IMR-90 (cell line): ENCODE measurements at regions not wholly inside any gene's neighbourhood (a gene's known extent, or its start where the extent isn't known, plus 50 kb on each side); places are given as distances from the start of the nearest gene placed in this dataset.

ENCODE experiments used
- ATAC-seq: fragments of 200-7000 bp; cut with Tn5 transposase; 2 replicates; pipeline ENCODE4 v1.9.1; 2020; ENCODE audit warnings: low read depth, mild to moderate bottlenecking, moderate library complexity
- BruUV-seq: library from RNA; stranded (reverse); fragments of 400-500 nt; replicated peaks from 2 replicates; lab custom pipeline; 2021; lab: Mats Ljungman, UMichigan
- CTCF ChIA-PET: fragments of 300-600 bp; formaldehyde crosslinking; extraction: SDS; loops from one replicate; lab custom pipeline; 2021; ENCODE audit warnings: antibody characterized with exemption; lab: Yijun Ruan, JAX
- POLR2A ChIA-PET: fragments of 300-600 bp; sonication (Branson Sonifier 250); formaldehyde crosslinking; loops from one replicate; lab custom pipeline; 2022; ENCODE audit warnings: antibody characterized with exemption; ENCODE audit not compliant: unreplicated experiment; lab: Charles Lee
- DNase-seq: peaks from one replicate; pipeline ENCODE4 v3.0.0; 2013
- H2AFZ ChIP-seq: replicated peaks from 2 replicates; pipeline ENCODE3; 2013; ENCODE audit warnings: low read length, mild to moderate bottlenecking; ENCODE audit not compliant: poor library complexity
- H2AK5ac ChIP-seq: 2 replicates; pipeline ENCODE4 v1.6.1; 2013; ENCODE audit warnings: low read depth, low read length, inconsistent platforms
- H2AK9ac ChIP-seq: replicated peaks from 2 replicates; pipeline ENCODE3; 2013; ENCODE audit warnings: mild to moderate bottlenecking, low read depth, low read length, moderate library complexity; ENCODE audit not compliant: poor library complexity
- H2BK120ac ChIP-seq: 2 replicates; pipeline ENCODE4 v1.6.1; 2013; ENCODE audit warnings: low read depth, low read length, inconsistent platforms
- H2BK15ac ChIP-seq: 3 replicates; pipeline ENCODE4 v1.6.1; 2013; ENCODE audit warnings: low read depth, low read length, inconsistent platforms
- H2BK20ac ChIP-seq: 2 replicates; pipeline ENCODE4 v1.6.1; 2013; ENCODE audit warnings: low read depth, mild to moderate bottlenecking, inconsistent platforms, low read length, moderate library complexity
- H2BK5ac ChIP-seq: 2 replicates; pipeline ENCODE4 v1.6.1; 2013; ENCODE audit warnings: mild to moderate bottlenecking, low read depth, low read length, inconsistent platforms; ENCODE audit not compliant: poor library complexity, severe bottlenecking
- H3K14ac ChIP-seq: replicated peaks from 2 replicates; pipeline ENCODE4 v1.6.1; 2013; ENCODE audit warnings: low read depth, low read length, inconsistent platforms
- H3K18ac ChIP-seq: 2 replicates; pipeline ENCODE4 v1.6.1; 2013; ENCODE audit warnings: low read depth, low read length, control low read depth
- H3K23ac ChIP-seq: 2 replicates; pipeline ENCODE4 v1.6.1; 2013; ENCODE audit warnings: low read depth, low read length, inconsistent platforms
- H3K27ac ChIP-seq: 2 replicates; pipeline ENCODE4 v1.5.1; 2013; ENCODE audit warnings: mild to moderate bottlenecking, control low read depth, low read length; ENCODE audit not compliant: insufficient read depth
- H3K27me3 ChIP-seq: 2 replicates; pipeline ENCODE4 v1.6.1; 2013; ENCODE audit warnings: low read length; ENCODE audit not compliant: control insufficient read depth, insufficient read depth
- H3K36me3 ChIP-seq: 2 replicates; pipeline ENCODE4 v1.6.1; 2013; ENCODE audit warnings: low read length, mixed read lengths; ENCODE audit not compliant: control insufficient read depth, insufficient read depth
- H3K4ac ChIP-seq: 2 replicates; pipeline ENCODE4 v1.6.1; 2013; ENCODE audit warnings: low read depth, low read length, inconsistent platforms
- H3K4me1 ChIP-seq: 2 replicates; pipeline ENCODE4 v1.6.1; 2013; ENCODE audit warnings: low read length, mixed read lengths; ENCODE audit not compliant: control insufficient read depth, insufficient read depth
- H3K4me2 ChIP-seq: 2 replicates; pipeline ENCODE4 v1.6.1; 2013; ENCODE audit warnings: low read depth, mild to moderate bottlenecking, control low read depth, low read length, moderate library complexity
- H3K4me3 ChIP-seq: 2 replicates; pipeline ENCODE4 v1.5.1; 2013; ENCODE audit warnings: low read depth, mild to moderate bottlenecking, control low read depth, low read length, moderate library complexity; ENCODE audit not compliant: insufficient read depth
- H3K56ac ChIP-seq: 2 replicates; pipeline ENCODE4 v1.6.1; 2013; ENCODE audit warnings: low read length, inconsistent platforms; ENCODE audit not compliant: insufficient read depth; ENCODE audit errors: extremely low read depth
- H3K79me1 ChIP-seq, 2 experiments: 2 replicates each; pipeline ENCODE4 v1.6.1; 2013; ENCODE audit warnings: low read length in 2 of 2, inconsistent platforms in 1 of 2, low read depth in 1 of 2
- H3K9ac ChIP-seq: 2 replicates; pipeline ENCODE4 v1.6.1; 2013; ENCODE audit warnings: low read depth, low read length, control low read depth
- H3K9me1 ChIP-seq: 2 replicates; pipeline ENCODE4 v1.6.1; 2013; ENCODE audit warnings: low read length, inconsistent platforms; ENCODE audit not compliant: insufficient read depth
- H3K9me3 ChIP-seq: 2 replicates; pipeline ENCODE4 v1.6.1; 2013; ENCODE audit warnings: low read length; ENCODE audit not compliant: control insufficient read depth, insufficient read depth
- H4K20me1 ChIP-seq: 2 replicates; pipeline ENCODE4 v1.6.1; 2013; ENCODE audit warnings: low read length, inconsistent platforms; ENCODE audit not compliant: insufficient read depth
- H4K5ac ChIP-seq: 2 replicates; pipeline ENCODE4 v1.6.1; 2013; ENCODE audit warnings: mild to moderate bottlenecking, low read depth, low read length, control low read depth
- H4K8ac ChIP-seq, 2 experiments: 2 replicates each; pipeline ENCODE4 v1.6.1; 2013; ENCODE audit warnings: low read depth in 2 of 2, low read length in 2 of 2, control low read depth in 1 of 2, inconsistent platforms in 1 of 2
- H4K91ac ChIP-seq: 2 replicates; pipeline ENCODE4 v1.6.1; 2013; ENCODE audit warnings: low read depth, low read length, inconsistent platforms; ENCODE audit not compliant: insufficient read depth
- BHLHE40 ChIP-seq: fragments of 150-350 bp; IDR thresholded peaks from 2 replicates; pipeline ENCODE4 v1.6.1; 2016; ENCODE audit warnings: mild to moderate bottlenecking, low read depth, low read length
- CEBPB ChIP-seq: IDR thresholded peaks from 2 replicates; pipeline ENCODE4 v1.6.1; 2012; ENCODE audit warnings: low read depth, low read length, improper control_type of control experiment
- CHD1 ChIP-seq: IDR thresholded peaks from 2 replicates; pipeline ENCODE4 v1.6.1; 2012; ENCODE audit warnings: low read depth, low read length, improper control_type of control experiment
- FOS ChIP-seq: fragments of 150-350 bp; IDR thresholded peaks from 2 replicates; pipeline ENCODE4 v1.6.1; 2016; ENCODE audit warnings: low read depth, low read length
- MAFK ChIP-seq: IDR thresholded peaks from 2 replicates; pipeline ENCODE4 v1.6.1; 2012; ENCODE audit warnings: low read depth, low read length, improper control_type of control experiment
- MAZ ChIP-seq: IDR thresholded peaks from 2 replicates; pipeline ENCODE4 v1.6.1; 2012; ENCODE audit warnings: low read depth, mild to moderate bottlenecking, low read length, improper control_type of control experiment, moderate library complexity, borderline replicate concordance
- MXI1 ChIP-seq: IDR thresholded peaks from 2 replicates; pipeline ENCODE4 v1.6.1; 2012; ENCODE audit warnings: low read depth, mild to moderate bottlenecking, low read length, moderate library complexity, borderline replicate concordance
- NFE2L2 ChIP-seq: fragments of 150-350 bp; IDR thresholded peaks from 2 replicates; pipeline ENCODE4 v1.6.1; 2016; ENCODE audit warnings: low read depth, mild to moderate bottlenecking, low read length
- POLR2A ChIP-seq: IDR thresholded peaks from 2 replicates; pipeline ENCODE4 v1.6.1; 2012; ENCODE audit warnings: mild to moderate bottlenecking, low read depth, low read length
- RAD21 ChIP-seq: IDR thresholded peaks from 2 replicates; pipeline ENCODE4 v1.6.1; 2012; ENCODE audit warnings: low read length, improper control_type of control experiment
- RCOR1 ChIP-seq: IDR thresholded peaks from 2 replicates; pipeline ENCODE4 v1.6.1; 2012; ENCODE audit warnings: mild to moderate bottlenecking, low read length, improper control_type of control experiment; ENCODE audit not compliant: insufficient replicate concordance
- RFX5 ChIP-seq: IDR thresholded peaks from 2 replicates; pipeline ENCODE4 v1.8.0; 2012; ENCODE audit warnings: low read depth, mild to moderate bottlenecking, low read length, moderate library complexity
- WGBS, 2 experiments: methylation state at CpG; one replicate each; pipeline versions ENCODE4 v1.1.5 to v1.1.7; 2013; ENCODE audit warnings: missing lambda C conversion rate in 2 of 2; ENCODE audit not compliant: insufficient read length in 1 of 2; ENCODE audit errors: extremely low coverage in 2 of 2; 5-methylcytosine and 5-hydroxymethylcytosine counted together
- dilution Hi-C: fragments of 300-500 bp; cut with HindIII; formaldehyde crosslinking; loops from one replicate; pipeline ENCODE4 v1.14.3; 2018; ENCODE audit warnings: low sequenced_read_pairs; ENCODE audit not compliant: unreplicated experiment
- in situ Hi-C: fragments of 300-500 bp; cut with MboI; formaldehyde crosslinking; loops from 3 replicates; pipeline ENCODE4 v1.14.3; 2019; ENCODE audit warnings: low sequenced_read_pairs, inconsistent platforms, mixed read lengths
- intact Hi-C: fragments of 100-400 bp; cut with micrococcal nuclease; formaldehyde crosslinking; loops from 2 replicates; pipeline ENCODE4 v1.10.0; 2022
- TF ChIP-seq, protein P1 (sequence below): fragments of 150-350 bp; IDR thresholded peaks from 2 replicates; pipeline ENCODE4 v1.6.1; 2017; ENCODE audit warnings: mild to moderate bottlenecking, antibody characterized with exemption, low read length, low read depth

DNA sequence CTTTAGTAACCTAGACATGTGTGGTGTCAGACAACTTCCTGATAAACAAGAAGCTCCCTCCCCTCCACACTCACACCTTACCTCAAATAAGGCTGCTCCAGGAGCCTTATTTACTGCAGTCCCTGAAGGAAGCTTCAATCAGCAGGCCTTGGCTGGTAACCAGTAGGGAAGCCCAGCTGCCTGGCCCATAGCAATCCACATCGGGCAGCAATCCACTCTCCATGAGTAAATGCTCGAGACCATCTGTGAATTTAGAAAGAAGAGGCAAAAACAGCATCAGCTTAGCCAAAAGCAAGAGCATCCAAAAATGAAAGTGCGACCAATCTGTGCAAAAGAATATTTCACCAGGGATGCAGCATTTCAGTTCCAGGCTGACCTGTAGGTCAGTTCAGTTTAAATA is 213.3 kb upstream of the TUSC1 start:
- BruUV-seq, result no TSS peak
- Histone ChIP-seq H4K20me1 (no peaks in the 10 kb centered on the region), H3K23ac (no peak overlapping the region), H3K4me3 (no peak overlapping the region), H4K5ac (no peak overlapping the region), H3K36me3 (no peaks in the 10 kb centered on the region), H2AK9ac (no peak overlapping the region), H2BK15ac (no peak overlapping the region), H2BK20ac (no peak overlapping the region), H2AK5ac (no peak overlapping the region), H3K18ac (no peak overlapping the region), H3K9me3 (no peaks in the 10 kb centered on the region; the same call in 1 of the 2 replicates), H3K9me1 (no peaks in the 10 kb centered on the region), H4K8ac (no peak overlapping the region), H3K27me3 (no peaks in the 10 kb centered on the region), H3K4ac (no peak overlapping the region), H4K91ac (no peak overlapping the region), H2BK120ac (no peak overlapping the region), H3K9ac (no peak overlapping the region), H3K4me2 (no peak overlapping the region), H3K56ac (no peak overlapping the region), H2BK5ac (no peak overlapping the region), H2AFZ (no peak overlapping the region), H3K27ac (no peak overlapping the region), H3K4me1 (no peaks in the 10 kb centered on the region), H3K14ac (no peak overlapping the region), H3K79me1 (no peaks in the 10 kb centered on the region)
- no peak for DNase-seq
- no peak for TF ChIP-seq RAD21
- no peak for TF ChIP-seq BHLHE40
- TF ChIP-seq RCOR1, result no peak
- TF ChIP-seq CEBPB, result no peak
- TF ChIP-seq NFE2L2, result no peak
- TF ChIP-seq, protein P1, sequence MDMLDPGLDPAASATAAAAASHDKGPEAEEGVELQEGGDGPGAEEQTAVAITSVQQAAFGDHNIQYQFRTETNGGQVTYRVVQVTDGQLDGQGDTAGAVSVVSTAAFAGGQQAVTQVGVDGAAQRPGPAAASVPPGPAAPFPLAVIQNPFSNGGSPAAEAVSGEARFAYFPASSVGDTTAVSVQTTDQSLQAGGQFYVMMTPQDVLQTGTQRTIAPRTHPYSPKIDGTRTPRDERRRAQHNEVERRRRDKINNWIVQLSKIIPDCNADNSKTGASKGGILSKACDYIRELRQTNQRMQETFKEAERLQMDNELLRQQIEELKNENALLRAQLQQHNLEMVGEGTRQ, result no peak
- TF ChIP-seq POLR2A, result no peak
- TF ChIP-seq RFX5, result no peak
- TF ChIP-seq MXI1, result no peak
- TF ChIP-seq MAFK, result no peak
- no peak for TF ChIP-seq FOS
- TF ChIP-seq CHD1, result no peak
- no peak for TF ChIP-seq MAZ
- CTCF ChIA-PET, result no interaction called here
- POLR2A ChIA-PET, result no interaction called here
- intact Hi-C loops (no loop called here), dilution Hi-C loops (no loop called here), in situ Hi-C loops (no loop called here)
- no CpG with 5 or more reads among the region's 3 CpGs for WGBS, 2 experiments
- ATAC-seq, result no peak
